ENCODE measurements at regions not wholly inside any gene's neighbourhood (a gene's known extent, or its start where the extent isn't known, plus 50 kb on each side); places are given as distances from the start of the nearest gene placed in this dataset.

- TF ChIP-seq GTF3A (CRISPR knock-in tag; conservative IDR thresholded peaks at IDR 0.05) (no peak), NCOR1 (IDR thresholded peaks at IDR 0.05; ENCODE audit: borderline replicate concordance, low read length) (no peak), SP140L (CRISPR knock-in tag; IDR thresholded peaks at IDR 0.05; ENCODE audit: borderline replicate concordance) (no peak), ZNF326 (CRISPR knock-in tag; IDR thresholded peaks at IDR 0.05; ENCODE audit: borderline replicate concordance) (no peak)
These were observed 194.1 kb upstream of the ADGRL2 start (continued) for GRCh38 chr1:81606656-81607055.

GRCh38 chr1:81605023-81605422, 195.7 kb upstream of the ADGRL2 start:
- no peaks in the 10 kb centered on the region for H3K27me3 ChIP-seq (ENCODE audit: control insufficient read depth in 1 of 2, insufficient read depth in 2 of 2, low read length in 2 of 2)
- H3K79me2 ChIP-seq (ENCODE audit: insufficient read depth, low read length), result no peaks in the 10 kb centered on the region
- DNase-seq (ENCODE audit: low spot score) (no peak), FAIRE-seq (no peak), ATAC-seq (no peak)
- no peaks in the 10 kb centered on the region for H3K4me1 ChIP-seq (ENCODE audit: insufficient read depth, low read length)
- intact Hi-C loops (cut with micrococcal nuclease; ENCODE audit: unreplicated experiment), result no loop called here
- peaks cover 30% of the 10 kb centered on the region for H3K9me3 ChIP-seq (ENCODE audit: low read length)
- H2AFZ ChIP-seq (ENCODE audit: low read length), result no peak overlapping the region
- H3K36me3 ChIP-seq (replicated peaks in 1 of 2; ENCODE audit: control insufficient read depth in 1 of 2, insufficient read depth in 2 of 2, low read length in 2 of 2), result no peaks in the 10 kb centered on the region
- H3K27ac ChIP-seq (ENCODE audit: extremely low read length, insufficient read depth, low read length), result no peak overlapping the region
- H3K4me3 ChIP-seq (replicated peaks in 1 of 3; ENCODE audit: insufficient read depth in 1 of 3, low read depth in 2 of 3, low read length in 3 of 3), result no peak overlapping the region
- TF ChIP-seq ZUFSP (CRISPR knock-in tag; IDR thresholded peaks at IDR 0.05; ENCODE audit: borderline replicate concordance) (no peak), ZBTB49 (CRISPR knock-in tag; IDR thresholded peaks at IDR 0.05; ENCODE audit: borderline replicate concordance) (no peak), ZNF501 (CRISPR knock-in tag; IDR thresholded peaks at IDR 0.05) (no peak), TMF1 (CRISPR knock-in tag; IDR thresholded peaks at IDR 0.05; ENCODE audit: low read depth) (no peak), MYC (CRISPR knock-in tag; IDR thresholded peaks at IDR 0.05; ENCODE audit: borderline replicate concordance) (no peak), CAMTA2 (CRISPR knock-in tag; IDR thresholded peaks at IDR 0.05; ENCODE audit: borderline replicate concordance) (no peak), ZNF878 (CRISPR knock-in tag; IDR thresholded peaks at IDR 0.05) (no peak), PCBP2 (optimal IDR thresholded peaks at IDR 0.05; ENCODE audit: low read depth, low read length, poor library complexity, severe bottlenecking) (no peak), ZBTB14 (CRISPR knock-in tag; IDR thresholded peaks at IDR 0.05) (no peak), ZNF331 (CRISPR knock-in tag; IDR thresholded peaks at IDR 0.05) (no peak), CBX2 (IDR thresholded peaks at IDR 0.05; ENCODE audit: low read depth, low read length) (no peak), CBX2 (CRISPR knock-in tag; IDR thresholded peaks at IDR 0.05; ENCODE audit: low read depth) (no peak), ZKSCAN5 (CRISPR knock-in tag; IDR thresholded peaks at IDR 0.05) (no peak)
- ChIA-PET POLR2A (no interaction called here), CTCF (ENCODE audit: low intra/inter-chr PET ratio, low total read pairs) (no interaction called here)
- BruUV-seq (replicated peaks), result no TSS peak
- H3K9ac ChIP-seq (ENCODE audit: insufficient read depth, low read depth, low read length), result no peak overlapping the region
- in situ Hi-C loops (cut with HindIII; ENCODE audit: extremely low pct_ligation_motif_present, low pct_unique_long_range_greater_than_20kb), result no loop called here
- no peaks in the 10 kb centered on the region for H4K20me1 ChIP-seq (ENCODE audit: insufficient read depth, low read length)
- no peak overlapping the region for H3K4me2 ChIP-seq (ENCODE audit: low read depth, low read length)

All from HepG2 (cell line).